ENCODE measurements at regions not wholly inside any gene's neighbourhood (a gene's known extent, or its start where the extent isn't known, plus 50 kb on each side); places are given as distances from the start of the nearest gene placed in this dataset.

- TF ChIP-seq EZH2 (IDR thresholded peaks at IDR 0.05; ENCODE audit: insufficient read depth, poor library complexity, severe bottlenecking) (no peak), EZH2phosphoT487 (IDR thresholded peaks at IDR 0.05; ENCODE audit: insufficient read depth, low read depth) (no peak)
Measured at GRCh38 chr22:48722661-48723060, 1105.0 kb downstream of the BRD1 start.
